A673 (cell line): ENCODE measurements at regions not wholly inside any gene's neighbourhood (a gene's known extent, or its start where the extent isn't known, plus 50 kb on each side); places are given as distances from the start of the nearest gene placed in this dataset.

Experiments
- BruUV-seq: library from RNA; stranded (reverse); fragments of 400-500 nt; replicated peaks from 2 replicates; lab custom pipeline; 2021; lab: Mats Ljungman, UMichigan
- CTCF ChIA-PET: fragments of 300-600 bp; sonication (Branson Sonifier 250); formaldehyde crosslinking; loops from one replicate; lab custom pipeline; 2022; ENCODE audit warnings: antibody characterized with exemption; lab: Charles Lee
- POLR2A ChIA-PET: fragments of 300-600 bp; sonication (Branson Sonifier 250); formaldehyde crosslinking; loops from one replicate; lab custom pipeline; 2022; ENCODE audit warnings: antibody characterized with exemption; ENCODE audit not compliant: low non-redundant PET; lab: Charles Lee
- DNase-seq: peaks from one replicate; pipeline ENCODE4 v3.0.0-alpha.2; 2015; ENCODE audit warnings: low spot score
- H3K27ac ChIP-seq: fragments of 200-600 bp; sonication (generic); 2 replicates; pipeline ENCODE4 v1.5.1; 2016; ENCODE audit warnings: mixed run types, low read depth, mild to moderate bottlenecking, mixed read lengths, antibody characterized with exemption, low read length; ENCODE audit not compliant: poor library complexity, severe bottlenecking
- H3K27me3 ChIP-seq: fragments of 200-600 bp; sonication (generic); replicated peaks from 2 replicates; pipeline ENCODE4 v1.6.1; 2017; ENCODE audit warnings: mixed run types, low read depth, mild to moderate bottlenecking, mixed read lengths, antibody characterized with exemption, low read length; ENCODE audit not compliant: insufficient read depth, poor library complexity
- H3K36me3 ChIP-seq: fragments of 200-600 bp; sonication (generic); 2 replicates; pipeline ENCODE4 v1.6.1; 2016; ENCODE audit warnings: mixed run types, mild to moderate bottlenecking, mixed read lengths, antibody characterized with exemption, low read length; ENCODE audit not compliant: insufficient read depth, poor library complexity, severe bottlenecking
- H3K4me1 ChIP-seq: fragments of 200-600 bp; sonication (generic); 2 replicates; pipeline ENCODE4 v1.6.1; 2017; ENCODE audit warnings: mixed run types, mild to moderate bottlenecking, mixed read lengths, antibody characterized with exemption, low read length; ENCODE audit not compliant: insufficient read depth, poor library complexity, severe bottlenecking
- H3K4me3 ChIP-seq: fragments of 200-600 bp; sonication (generic); 2 replicates; pipeline ENCODE4 v1.5.1; 2016; ENCODE audit warnings: low read depth, mixed run types, mild to moderate bottlenecking, mixed read lengths, low read length; ENCODE audit not compliant: poor library complexity, severe bottlenecking
- H3K9me3 ChIP-seq: fragments of 200-600 bp; sonication (generic); 2 replicates; pipeline ENCODE4 v1.6.1; 2016; ENCODE audit warnings: mixed run types, low read depth, mild to moderate bottlenecking, mixed read lengths, antibody characterized with exemption, low read length; ENCODE audit not compliant: poor library complexity, severe bottlenecking
- EZH2 ChIP-seq: fragments of 200-600 bp; sonication (generic); IDR thresholded peaks from 2 replicates; pipeline ENCODE4 v1.6.1; 2017; ENCODE audit warnings: borderline replicate concordance, low read depth, mild to moderate bottlenecking, mixed read lengths, antibody characterized with exemption, low read length; ENCODE audit not compliant: poor library complexity, severe bottlenecking
- intact Hi-C: fragments of 100-400 bp; cut with micrococcal nuclease; formaldehyde crosslinking; loops from one replicate; pipeline ENCODE4 v1.10.0; 2022; ENCODE audit not compliant: unreplicated experiment
- TF ChIP-seq, protein P1 (sequence below): fragments of 300-800, 200-600 bp; sonication (generic); conservative IDR thresholded peaks from 2 replicates; pipeline ENCODE4 v1.5.1; 2017; ENCODE audit warnings: low read depth, mild to moderate bottlenecking, antibody characterized with exemption, low read length, moderate library complexity, mixed read lengths

DNA sequence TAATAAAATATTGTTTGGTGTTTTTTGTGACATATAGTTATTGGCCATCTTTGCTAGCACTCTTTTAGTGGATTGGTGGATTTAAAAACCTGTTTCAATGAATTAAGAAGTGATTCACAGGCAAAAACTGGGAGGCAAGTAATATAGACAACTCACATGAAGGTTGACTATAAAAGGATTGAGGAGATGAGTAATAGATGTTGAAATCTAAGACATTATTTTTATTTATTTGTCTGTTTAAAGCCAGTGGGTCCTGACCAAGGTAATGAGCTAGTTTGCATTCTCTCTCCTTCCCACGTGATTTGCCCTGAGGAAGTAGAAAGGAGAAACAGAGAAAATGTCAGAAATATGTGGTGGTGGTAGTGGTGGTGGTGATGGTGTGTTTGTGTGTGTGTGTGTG lies 351.5 kb upstream of the ZP4 start:
- DNase-seq = no peak
- Histone ChIP-seq H3K27me3 (no peaks in the 10 kb centered on the region), H3K4me1 (no peaks in the 10 kb centered on the region), H3K4me3 (no peak overlapping the region), H3K27ac (no peak overlapping the region), H3K36me3 (no peaks in the 10 kb centered on the region), H3K9me3 (no peaks in the 10 kb centered on the region)
- no TSS peak for BruUV-seq
- ChIA-PET CTCF (no interaction called here), POLR2A (no interaction called here)
- TF ChIP-seq, protein P1, sequence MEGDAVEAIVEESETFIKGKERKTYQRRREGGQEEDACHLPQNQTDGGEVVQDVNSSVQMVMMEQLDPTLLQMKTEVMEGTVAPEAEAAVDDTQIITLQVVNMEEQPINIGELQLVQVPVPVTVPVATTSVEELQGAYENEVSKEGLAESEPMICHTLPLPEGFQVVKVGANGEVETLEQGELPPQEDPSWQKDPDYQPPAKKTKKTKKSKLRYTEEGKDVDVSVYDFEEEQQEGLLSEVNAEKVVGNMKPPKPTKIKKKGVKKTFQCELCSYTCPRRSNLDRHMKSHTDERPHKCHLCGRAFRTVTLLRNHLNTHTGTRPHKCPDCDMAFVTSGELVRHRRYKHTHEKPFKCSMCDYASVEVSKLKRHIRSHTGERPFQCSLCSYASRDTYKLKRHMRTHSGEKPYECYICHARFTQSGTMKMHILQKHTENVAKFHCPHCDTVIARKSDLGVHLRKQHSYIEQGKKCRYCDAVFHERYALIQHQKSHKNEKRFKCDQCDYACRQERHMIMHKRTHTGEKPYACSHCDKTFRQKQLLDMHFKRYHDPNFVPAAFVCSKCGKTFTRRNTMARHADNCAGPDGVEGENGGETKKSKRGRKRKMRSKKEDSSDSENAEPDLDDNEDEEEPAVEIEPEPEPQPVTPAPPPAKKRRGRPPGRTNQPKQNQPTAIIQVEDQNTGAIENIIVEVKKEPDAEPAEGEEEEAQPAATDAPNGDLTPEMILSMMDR = no peak
- TF ChIP-seq EZH2 = no peak
- intact Hi-C loops = loop anchor here (10.0 kb wide), 1 partner anchor 387 kb away; no protein-coding TSS in a partner anchor

DNA sequence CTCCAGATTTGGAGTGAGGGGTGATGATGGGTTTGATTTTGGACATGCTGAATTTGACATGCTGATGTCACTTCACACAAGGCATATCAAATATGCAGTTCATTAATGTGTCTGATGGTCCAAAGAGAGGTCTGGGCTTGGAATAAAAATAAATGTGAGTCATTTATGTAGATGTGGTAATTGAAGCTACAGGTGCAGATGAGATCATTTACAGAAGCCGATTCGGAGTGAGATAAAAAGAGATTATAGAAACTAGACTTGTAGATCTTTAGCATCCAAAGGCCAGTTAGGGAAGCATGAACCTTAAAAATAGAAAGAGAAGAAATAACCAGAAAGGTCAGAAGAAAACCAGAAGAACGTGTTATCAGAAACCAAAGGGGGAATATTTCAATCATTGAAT lies 350.9 kb upstream of the ZP4 start:
- no peak for DNase-seq
- H3K4me3 ChIP-seq = no peak overlapping the region
- H3K9me3 ChIP-seq = no peaks in the 10 kb centered on the region
- no peaks in the 10 kb centered on the region for H3K27me3 ChIP-seq
- no peak overlapping the region for H3K27ac ChIP-seq
- intact Hi-C loops = loop anchor here (10.0 kb wide), 1 partner anchor 387 kb away; no protein-coding TSS in a partner anchor
- H3K36me3 ChIP-seq = no peaks in the 10 kb centered on the region
- POLR2A ChIA-PET = no interaction called here
- no peaks in the 10 kb centered on the region for H3K4me1 ChIP-seq
- TF ChIP-seq, protein P1 = no peak
- no peak for TF ChIP-seq EZH2
- CTCF ChIA-PET = no interaction called here
- BruUV-seq = no TSS peak

DNA sequence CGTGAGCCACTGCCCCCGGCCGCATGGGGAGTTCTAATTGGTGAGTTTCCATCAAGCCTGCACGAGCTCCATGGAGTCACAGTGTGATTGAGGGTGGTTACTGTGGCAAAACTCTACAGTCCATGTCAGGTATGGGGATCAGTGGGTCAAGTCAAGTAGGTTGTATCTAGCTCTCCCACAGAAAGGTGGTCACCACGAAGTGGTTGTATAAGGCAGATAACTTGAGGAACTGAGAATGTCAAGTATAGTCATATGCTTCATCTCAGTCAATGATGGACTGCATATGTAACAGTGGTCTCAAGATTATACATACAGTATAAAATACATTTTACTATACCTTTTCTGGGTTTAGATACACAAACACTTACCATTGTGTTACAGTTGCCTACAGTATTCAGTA lies 348.6 kb upstream of the ZP4 start:
- intact Hi-C loops = no loop called here
- CTCF ChIA-PET = no interaction called here
- no peaks in the 10 kb centered on the region for H3K9me3 ChIP-seq
- BruUV-seq = no TSS peak
- no peak for TF ChIP-seq EZH2
- TF ChIP-seq, protein P1 = no peak
- H3K27me3 ChIP-seq = no peaks in the 10 kb centered on the region
- H3K4me3 ChIP-seq = no peak overlapping the region
- H3K4me1 ChIP-seq = no peaks in the 10 kb centered on the region
- POLR2A ChIA-PET = no interaction called here
- DNase-seq = no peak
- H3K36me3 ChIP-seq = no peaks in the 10 kb centered on the region
- no peak overlapping the region for H3K27ac ChIP-seq
